Suprapubic skin (tissue), 4 donors: ENCODE measurements at regions not wholly inside any gene's neighbourhood (a gene's known extent, or its start where the extent isn't known, plus 50 kb on each side); places are given as distances from the start of the nearest gene placed in this dataset.

Source experiments
- DNase-seq, 2 donors: peaks; one replicate each; pipeline ENCODE4 v3.0.0-alpha.2; 2019; ENCODE audit warnings: low spot score in 2 of 2
- H3K27ac ChIP-seq: fragments of 200-600 bp; sonication (generic); one replicate; pipeline ENCODE4 v1.5.1; 2019
- H3K27me3 ChIP-seq: fragments of 200-600 bp; sonication (generic); one replicate; pipeline ENCODE4 v1.5.1; 2019
- H3K36me3 ChIP-seq: fragments of 200-600 bp; sonication (generic); one replicate; pipeline ENCODE4 v1.5.1; 2019
- H3K4me1 ChIP-seq: fragments of 200-600 bp; sonication (generic); one replicate; pipeline ENCODE4 v1.5.1; 2019
- H3K4me3 ChIP-seq: fragments of 200-600 bp; sonication (generic); one replicate; pipeline ENCODE4 v1.5.1; 2019; ENCODE audit warnings: mild to moderate bottlenecking
- H3K9me3 ChIP-seq: fragments of 200-600 bp; sonication (generic); one replicate; pipeline ENCODE4 v1.5.1; 2019
- CTCF ChIP-seq, 2 donors: fragments of 200-600 bp in 1 of 2; fragments of 450-650 bp in 1 of 2; sonication (generic) in 1 of 2; IDR thresholded peaks; one replicate each; pipeline ENCODE4 v1.5.1; 2016 to 2019; ENCODE audit warnings: antibody characterized with exemption in 2 of 2, mild to moderate bottlenecking in 1 of 2, moderate library complexity in 1 of 2
- EP300 ChIP-seq: sonication (generic); formaldehyde crosslinking; IDR thresholded peaks from one replicate; pipeline ENCODE4 v1.6.1; 2017; ENCODE audit warnings: antibody characterized with exemption
- POLR2A ChIP-seq, 2 donors: fragments of 450-650 bp; IDR thresholded peaks; one replicate each; pipeline ENCODE4 v1.6.1; 2017; ENCODE audit warnings: antibody characterized with exemption in 2 of 2, mild to moderate bottlenecking in 2 of 2, moderate library complexity in 2 of 2
- POLR2AphosphoS5 ChIP-seq, 3 donors: sonication (generic); formaldehyde crosslinking; IDR thresholded peaks; one replicate each; pipeline ENCODE4 v1.6.1; 2017; ENCODE audit warnings: antibody characterized with exemption in 3 of 3
- WGBS: methylation state at CpG from one replicate; pipeline ENCODE4 v1.1.5; 2018; 5-methylcytosine and 5-hydroxymethylcytosine counted together

GRCh38 chr13:89322466-89322865 lies 1651.3 kb downstream of the SLITRK5 start:
- H3K36me3 ChIP-seq: no peaks in the 10 kb centered on the region
- no peak overlapping the region for H3K27ac ChIP-seq
- H3K4me1 ChIP-seq: no peaks in the 10 kb centered on the region
- TF ChIP-seq CTCF (IDR thresholded peaks at IDR 0.05): no peak
- no peak for TF ChIP-seq POLR2A (IDR thresholded peaks at IDR 0.05)
- TF ChIP-seq EP300: no peak
- no peak for TF ChIP-seq POLR2AphosphoS5 (IDR thresholded peaks at IDR 0.05)
- no peaks in the 10 kb centered on the region for H3K9me3 ChIP-seq
- no peaks in the 10 kb centered on the region for H3K27me3 ChIP-seq
- no peak for DNase-seq
- WGBS: 83% methylated on average over 5 of the region's 5 CpGs
- no peak overlapping the region for H3K4me3 ChIP-seq

GRCh38 chr13:89324582-89324981 lies 1653.4 kb downstream of the SLITRK5 start:
- no peak overlapping the region for H3K4me3 ChIP-seq

GRCh38 chr13:89343165-89343564 lies 1672.0 kb downstream of the SLITRK5 start:
- H3K4me3 ChIP-seq: no peak overlapping the region
- H3K27ac ChIP-seq: no peak overlapping the region
- 60% methylated on average over 1 of the region's 1 CpG for WGBS
- H3K36me3 ChIP-seq: no peaks in the 10 kb centered on the region
- no peak for TF ChIP-seq POLR2A (IDR thresholded peaks at IDR 0.05)
- no peak for TF ChIP-seq EP300
- no peak for TF ChIP-seq CTCF (IDR thresholded peaks at IDR 0.05)
- no peak for TF ChIP-seq POLR2AphosphoS5 (IDR thresholded peaks at IDR 0.05)
- no peaks in the 10 kb centered on the region for H3K9me3 ChIP-seq
- DNase-seq: no peak
- no peaks in the 10 kb centered on the region for H3K4me1 ChIP-seq
- H3K27me3 ChIP-seq: no peaks in the 10 kb centered on the region

More at GRCh38 chr13:89324582-89324981, 1653.4 kb downstream of the SLITRK5 start:
- Histone ChIP-seq H3K9me3 (peaks cover 3% of the 10 kb centered on the region), H3K36me3 (no peaks in the 10 kb centered on the region), H3K27ac (no peak overlapping the region), H3K27me3 (no peaks in the 10 kb centered on the region), H3K4me1 (no peaks in the 10 kb centered on the region)
- DNase-seq: no peak
- TF ChIP-seq CTCF (IDR thresholded peaks at IDR 0.05) (no peak), POLR2AphosphoS5 (IDR thresholded peaks at IDR 0.05) (no peak), EP300 (no peak), POLR2A (IDR thresholded peaks at IDR 0.05) (no peak)

GRCh38 chr13:89352384-89352783 lies 1681.2 kb downstream of the SLITRK5 start:
- DNase-seq: no peak
- no peaks in the 10 kb centered on the region for H3K9me3 ChIP-seq
- H3K36me3 ChIP-seq: no peaks in the 10 kb centered on the region
- no peaks in the 10 kb centered on the region for H3K27me3 ChIP-seq
- no peak overlapping the region for H3K4me3 ChIP-seq
- WGBS: 88% methylated on average over 2 of the region's 2 CpGs
- H3K27ac ChIP-seq: no peak overlapping the region
- no peak for TF ChIP-seq POLR2AphosphoS5 (IDR thresholded peaks at IDR 0.05)
- no peak for TF ChIP-seq POLR2A (IDR thresholded peaks at IDR 0.05)
- TF ChIP-seq CTCF (IDR thresholded peaks at IDR 0.05): no peak
- TF ChIP-seq EP300: no peak
- no peaks in the 10 kb centered on the region for H3K4me1 ChIP-seq

- Histone ChIP-seq H3K4me1 (no peaks in the 10 kb centered on the region), H3K9me3 (no peaks in the 10 kb centered on the region), H3K36me3 (no peaks in the 10 kb centered on the region), H3K27ac (no peak overlapping the region), H3K27me3 (no peaks in the 10 kb centered on the region), H3K4me3 (no peak overlapping the region)
- 93% methylated on average over 4 of the region's 4 CpGs for WGBS
- TF ChIP-seq CTCF (IDR thresholded peaks at IDR 0.05) (no peak), POLR2AphosphoS5 (IDR thresholded peaks at IDR 0.05) (no peak), EP300 (no peak), POLR2A (IDR thresholded peaks at IDR 0.05) (no peak)
- no peak for DNase-seq
These were observed 1690.7 kb downstream of the SLITRK5 start for GRCh38 chr13:89361909-89362308.
